Duodenal mucosa (tissue), 2 donors: ENCODE measurements at regions not wholly inside any gene's neighbourhood (a gene's known extent, or its start where the extent isn't known, plus 50 kb on each side); places are given as distances from the start of the nearest gene placed in this dataset.

Source experiments
- H3K27ac ChIP-seq: one replicate; pipeline ENCODE4 v1.7.0; 2013; ENCODE audit warnings: low read depth, low read length
- H3K27me3 ChIP-seq, 2 donors: one replicate each; pipeline ENCODE4 v1.7.0; 2013; ENCODE audit warnings: low read length in 2 of 2, control low read depth in 1 of 2; ENCODE audit not compliant: insufficient read depth in 2 of 2, control insufficient read depth in 1 of 2
- H3K36me3 ChIP-seq, 2 donors: one replicate each; pipeline ENCODE4 v1.7.0; 2013; ENCODE audit warnings: low read length in 2 of 2, control low read depth in 1 of 2; ENCODE audit not compliant: insufficient read depth in 2 of 2, control insufficient read depth in 1 of 2
- H3K4me1 ChIP-seq, 2 donors: one replicate each; pipeline ENCODE4 v1.7.0; 2013; ENCODE audit warnings: low read length in 2 of 2, control low read depth in 1 of 2; ENCODE audit not compliant: insufficient read depth in 2 of 2, control insufficient read depth in 1 of 2
- H3K4me3 ChIP-seq, 2 donors: one replicate each; pipeline ENCODE4 v1.7.0; 2013; ENCODE audit warnings: low read length in 2 of 2, low read depth in 1 of 2
- H3K9ac ChIP-seq, 2 donors: one replicate each; pipeline ENCODE4 v1.7.0; 2013; ENCODE audit warnings: low read length in 2 of 2, low read depth in 1 of 2
- H3K9me3 ChIP-seq, 2 donors: one replicate each; pipeline ENCODE4 v1.7.0; 2013; ENCODE audit warnings: low read length in 2 of 2, control low read depth in 1 of 2; ENCODE audit not compliant: control insufficient read depth in 1 of 2

- Histone ChIP-seq H3K4me3 (no peak overlapping the region), H3K9ac (no peak overlapping the region), H3K27ac (no peak overlapping the region), H3K27me3 (no peaks in the 10 kb centered on the region), H3K36me3 (no peaks in the 10 kb centered on the region), H3K4me1 (no peaks in the 10 kb centered on the region), H3K9me3 (no peaks in the 10 kb centered on the region)
These were observed 181.8 kb upstream of the MAOA start for GRCh38 chrX:43474321-43474720.

GRCh38 chrX:43479070-43479469 lies 177.0 kb upstream of the MAOA start:
- Histone ChIP-seq H3K27ac (no peak overlapping the region), H3K36me3 (no peaks in the 10 kb centered on the region), H3K9ac (no peak overlapping the region), H3K27me3 (no peaks in the 10 kb centered on the region), H3K4me3 (no peak overlapping the region), H3K9me3 (no peaks in the 10 kb centered on the region), H3K4me1 (no peaks in the 10 kb centered on the region)

- H3K27me3 ChIP-seq = no peaks in the 10 kb centered on the region
- no peak overlapping the region for H3K4me3 ChIP-seq
- no peaks in the 10 kb centered on the region for H3K36me3 ChIP-seq
- no peak overlapping the region for H3K9ac ChIP-seq
- H3K27ac ChIP-seq = no peak overlapping the region
- H3K9me3 ChIP-seq = no peaks in the 10 kb centered on the region
- H3K4me1 ChIP-seq = no peaks in the 10 kb centered on the region
These were observed 176.2 kb upstream of the MAOA start for GRCh38 chrX:43479850-43480249.

- no peak overlapping the region for H3K27ac ChIP-seq
These were observed 174.5 kb upstream of the MAOA start for GRCh38 chrX:43481576-43481975.

GRCh38 chrX:43493756-43494155 lies 162.3 kb upstream of the MAOA start:
- no peak overlapping the region for H3K9ac ChIP-seq
- no peak overlapping the region for H3K4me3 ChIP-seq
- no peaks in the 10 kb centered on the region for H3K36me3 ChIP-seq
- H3K9me3 ChIP-seq = no peaks in the 10 kb centered on the region
- no peak overlapping the region for H3K27ac ChIP-seq
- H3K4me1 ChIP-seq = no peaks in the 10 kb centered on the region
- H3K27me3 ChIP-seq = no peaks in the 10 kb centered on the region

More at GRCh38 chrX:43481576-43481975, 174.5 kb upstream of the MAOA start:
- Histone ChIP-seq H3K27me3 (no peaks in the 10 kb centered on the region), H3K36me3 (no peaks in the 10 kb centered on the region), H3K9ac (no peak overlapping the region), H3K4me1 (no peaks in the 10 kb centered on the region), H3K9me3 (no peaks in the 10 kb centered on the region), H3K4me3 (no peak overlapping the region)

GRCh38 chrX:43500246-43500645 lies 155.9 kb upstream of the MAOA start:
- Histone ChIP-seq H3K27ac (no peak overlapping the region), H3K27me3 (no peaks in the 10 kb centered on the region), H3K9ac (no peak overlapping the region), H3K4me3 (no peak overlapping the region), H3K4me1 (no peaks in the 10 kb centered on the region), H3K36me3 (no peaks in the 10 kb centered on the region), H3K9me3 (no peaks in the 10 kb centered on the region)

GRCh38 chrX:43500996-43501694 lies 155.0 kb upstream of the MAOA start:
- Histone ChIP-seq H3K9me3 (no peaks in the 10 kb centered on the region), H3K36me3 (no peaks in the 10 kb centered on the region), H3K4me1 (no peaks in the 10 kb centered on the region), H3K9ac (no peak overlapping the region), H3K4me3 (no peak overlapping the region), H3K27me3 (no peaks in the 10 kb centered on the region), H3K27ac (no peak overlapping the region)

GRCh38 chrX:43504394-43504793 lies 151.7 kb upstream of the MAOA start:
- H3K27me3 ChIP-seq = no peaks in the 10 kb centered on the region
- H3K4me1 ChIP-seq = no peaks in the 10 kb centered on the region
- no peak overlapping the region for H3K27ac ChIP-seq
- no peak overlapping the region for H3K9ac ChIP-seq
- H3K4me3 ChIP-seq = no peak overlapping the region
- H3K9me3 ChIP-seq = no peaks in the 10 kb centered on the region
- H3K36me3 ChIP-seq = no peaks in the 10 kb centered on the region

GRCh38 chrX:43505769-43506168 lies 150.3 kb upstream of the MAOA start:
- Histone ChIP-seq H3K9me3 (no peaks in the 10 kb centered on the region), H3K36me3 (no peaks in the 10 kb centered on the region), H3K9ac (no peak overlapping the region), H3K4me1 (no peaks in the 10 kb centered on the region), H3K27me3 (no peaks in the 10 kb centered on the region), H3K4me3 (no peak overlapping the region), H3K27ac (no peak overlapping the region)

- no peaks in the 10 kb centered on the region for H3K36me3 ChIP-seq
- no peak overlapping the region for H3K27ac ChIP-seq
These were observed 147.4 kb upstream of the MAOA start for GRCh38 chrX:43508694-43509093.

GRCh38 chrX:43510209-43510608 lies 145.9 kb upstream of the MAOA start:
- no peaks in the 10 kb centered on the region for H3K27me3 ChIP-seq
- H3K9me3 ChIP-seq = no peaks in the 10 kb centered on the region
- H3K9ac ChIP-seq = no peak overlapping the region
- no peak overlapping the region for H3K27ac ChIP-seq
- H3K4me3 ChIP-seq = no peak overlapping the region
- H3K4me1 ChIP-seq = no peaks in the 10 kb centered on the region
- no peaks in the 10 kb centered on the region for H3K36me3 ChIP-seq

More at GRCh38 chrX:43508694-43509093, 147.4 kb upstream of the MAOA start:
- H3K4me3 ChIP-seq = no peak overlapping the region
- no peaks in the 10 kb centered on the region for H3K9me3 ChIP-seq
- no peak overlapping the region for H3K9ac ChIP-seq
- no peaks in the 10 kb centered on the region for H3K4me1 ChIP-seq
- no peaks in the 10 kb centered on the region for H3K27me3 ChIP-seq
